COLO668 (cell line): ENCODE measurements at regions not wholly inside any gene's neighbourhood (a gene's known extent, or its start where the extent isn't known, plus 50 kb on each side); places are given as distances from the start of the nearest gene placed in this dataset.

Source experiments
- DNase-seq: peaks from one replicate; lab custom pipeline; 2025; ENCODE audit not compliant: unreplicated experiment; lab: John Stamatoyannopoulos, UW

DNA sequence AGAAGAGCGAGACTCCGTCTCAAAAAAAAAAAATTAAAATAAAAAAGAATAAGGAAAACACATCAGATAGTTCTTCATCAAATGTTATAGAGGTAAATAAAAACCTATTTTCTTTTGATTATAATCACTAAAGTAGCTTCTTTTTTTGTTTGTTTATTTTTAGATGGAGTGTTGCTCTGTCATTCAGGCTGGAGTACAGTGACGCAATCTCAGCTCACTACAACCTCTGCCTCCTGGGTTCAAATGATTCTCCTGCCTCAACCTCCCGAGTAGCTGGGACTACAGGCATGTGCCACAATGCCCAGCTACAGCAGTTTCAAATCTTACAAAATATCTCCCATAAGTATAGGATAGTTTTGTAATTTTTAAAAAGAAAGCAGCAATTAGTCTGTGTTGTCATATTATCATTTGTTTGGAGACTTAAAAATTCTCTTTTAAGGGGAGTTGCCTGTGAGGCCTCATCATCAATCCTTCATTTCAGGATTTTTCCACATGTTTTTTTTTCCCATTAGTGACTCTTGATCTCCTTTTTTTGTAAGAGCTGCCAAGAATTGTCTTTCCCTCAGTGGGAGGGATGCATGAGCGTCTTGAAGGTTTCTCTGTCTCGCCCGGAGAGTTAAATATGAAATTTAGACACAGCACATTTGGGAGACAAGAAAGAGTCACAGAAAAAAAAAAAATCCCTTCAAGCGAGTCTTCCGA lies 275.9 kb downstream of the CDCA7 start:
- DNase-seq: no peak

- no peak for DNase-seq
These were observed 276.4 kb downstream of the CDCA7 start for GRCh38 chr2:173631127-173631460.

DNA sequence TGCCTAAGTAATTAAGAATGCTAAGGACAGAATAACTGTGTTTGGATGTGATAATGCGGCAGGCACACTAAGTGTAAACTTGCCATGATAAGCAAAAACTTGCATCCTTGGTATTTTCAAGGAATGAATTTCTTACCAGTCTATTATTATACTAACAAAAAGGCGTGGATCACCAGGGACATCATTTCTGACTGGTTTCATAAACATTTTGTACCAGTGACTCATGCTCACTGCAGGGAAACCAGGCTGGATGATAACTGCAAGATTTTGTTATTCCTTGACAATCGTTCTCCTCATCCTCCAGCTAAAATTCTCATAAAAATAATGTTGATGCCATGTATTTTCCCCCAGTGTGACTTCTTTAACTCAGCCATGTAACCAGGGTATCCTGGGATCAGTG lies 289.5 kb downstream of the CDCA7 start:
- no peak for DNase-seq

GRCh38 chr2:173647681-173648311 lies 293.1 kb downstream of the CDCA7 start:
- DNase-seq: no peak

DNA sequence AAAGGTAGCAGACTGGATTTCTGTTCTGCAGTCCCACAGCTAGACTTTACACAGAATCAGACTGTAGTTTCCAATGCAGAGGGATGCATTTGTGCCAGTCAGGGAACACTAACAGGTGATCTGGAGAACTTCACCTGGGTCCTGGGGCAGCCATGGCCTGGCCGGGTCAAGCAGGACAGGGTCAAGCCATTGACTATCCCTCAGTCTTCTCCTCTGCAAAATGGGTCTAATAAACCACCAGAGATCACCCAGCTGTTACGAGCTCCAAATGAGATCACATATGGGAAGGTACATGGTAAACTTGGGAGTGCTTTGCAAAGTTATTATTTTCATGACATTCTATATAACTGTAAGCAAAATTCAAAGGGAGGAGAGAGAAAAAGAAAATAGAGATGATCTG lies 294.1 kb downstream of the CDCA7 start:
- no peak for DNase-seq

- no peak for DNase-seq
These were observed 295.0 kb downstream of the CDCA7 start for GRCh38 chr2:173649527-173650219.

GRCh38 chr2:173651891-173652290 lies 297.2 kb downstream of the CDCA7 start:
- no peak for DNase-seq

- DNase-seq: no peak
These were observed 297.6 kb downstream of the CDCA7 start for GRCh38 chr2:173652311-173652710.

DNA sequence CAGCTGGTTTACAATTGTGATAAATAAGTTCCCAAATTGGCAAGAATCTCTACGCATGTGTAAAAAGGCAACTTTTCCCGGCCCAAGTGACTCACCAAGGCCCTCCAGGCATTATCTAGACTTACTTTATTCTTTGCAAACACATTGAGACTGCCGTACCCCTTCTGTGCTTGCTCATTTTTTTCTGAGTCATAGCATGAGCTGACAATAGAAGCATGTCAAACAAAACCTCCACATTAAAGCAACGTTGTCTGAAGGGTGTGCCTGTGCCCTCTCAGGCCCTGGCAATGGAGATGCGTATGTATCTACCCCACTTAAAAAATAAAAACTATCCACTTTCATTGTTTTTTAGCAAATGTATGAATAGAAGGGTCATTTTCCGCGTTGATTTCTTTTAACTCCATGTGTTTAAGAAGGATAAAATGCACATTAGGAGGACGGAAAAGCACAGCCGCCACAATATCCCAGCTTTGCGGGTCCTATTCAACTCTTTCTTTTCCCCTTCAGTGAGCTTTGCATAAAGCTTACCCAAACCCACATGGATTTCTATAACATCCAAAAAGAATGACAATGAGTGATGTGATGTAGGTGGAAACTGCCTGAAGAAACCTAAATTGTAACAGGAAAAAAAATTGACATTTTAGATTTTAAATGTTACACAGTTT lies 298.2 kb downstream of the CDCA7 start:
- peak; percentile 22 for DNase-seq

DNA sequence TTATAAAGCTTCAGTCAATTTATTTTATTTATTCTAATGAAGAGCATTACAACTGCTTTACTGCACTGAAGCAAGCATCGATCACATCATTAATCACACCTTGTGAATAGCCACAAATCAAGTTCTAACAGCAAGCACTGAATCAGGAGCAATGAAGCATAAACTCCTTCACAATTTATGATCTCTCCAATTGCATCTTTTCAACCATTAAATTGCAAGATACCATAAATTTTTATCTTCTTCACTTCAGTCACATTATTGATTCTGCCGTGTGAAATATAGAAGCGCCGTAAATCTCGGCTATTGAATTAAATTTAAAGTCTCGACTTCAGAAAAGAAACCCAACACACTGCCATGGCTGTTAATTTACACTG lies 298.7 kb downstream of the CDCA7 start:
- DNase-seq: no peak

- no peak for DNase-seq
These were observed 299.7 kb downstream of the CDCA7 start for GRCh38 chr2:173654161-173654895.

DNA sequence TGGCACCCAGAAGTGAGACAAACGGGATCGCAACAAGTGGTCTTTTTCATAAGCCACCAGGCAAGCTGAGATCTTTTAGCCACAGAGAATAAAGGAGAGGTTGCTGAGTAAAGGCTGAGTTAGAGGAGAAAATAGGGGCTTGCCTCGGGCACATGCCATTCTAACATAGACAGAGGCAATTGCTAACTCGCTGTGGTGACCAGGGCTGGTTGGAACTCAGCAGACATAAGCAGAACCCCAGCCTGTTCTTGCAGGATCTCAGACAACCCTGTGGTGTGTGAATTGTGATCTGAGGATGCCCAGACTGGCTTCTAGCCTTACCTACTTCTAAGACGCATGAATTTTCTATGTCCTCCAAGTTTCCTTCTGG lies 300.2 kb downstream of the CDCA7 start:
- DNase-seq: no peak

DNA sequence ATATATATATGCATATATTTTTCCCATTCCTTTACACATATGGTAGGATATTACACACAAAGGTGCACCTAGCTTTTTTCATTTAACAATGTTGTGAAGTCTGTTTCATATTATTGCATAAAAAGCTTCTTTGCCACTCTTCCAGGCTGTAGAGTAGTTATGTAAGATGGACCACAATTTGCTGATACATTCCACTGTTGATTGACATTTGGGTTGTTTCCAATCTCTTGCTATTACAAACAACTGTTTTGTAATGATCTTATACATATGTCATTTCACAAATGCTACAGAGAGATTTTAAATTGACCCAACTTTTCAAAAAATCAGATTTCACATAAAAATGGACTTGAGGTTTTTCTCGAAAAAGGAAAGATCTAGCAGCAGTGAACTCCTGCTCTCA lies 301.4 kb downstream of the CDCA7 start:
- DNase-seq: no peak

DNA sequence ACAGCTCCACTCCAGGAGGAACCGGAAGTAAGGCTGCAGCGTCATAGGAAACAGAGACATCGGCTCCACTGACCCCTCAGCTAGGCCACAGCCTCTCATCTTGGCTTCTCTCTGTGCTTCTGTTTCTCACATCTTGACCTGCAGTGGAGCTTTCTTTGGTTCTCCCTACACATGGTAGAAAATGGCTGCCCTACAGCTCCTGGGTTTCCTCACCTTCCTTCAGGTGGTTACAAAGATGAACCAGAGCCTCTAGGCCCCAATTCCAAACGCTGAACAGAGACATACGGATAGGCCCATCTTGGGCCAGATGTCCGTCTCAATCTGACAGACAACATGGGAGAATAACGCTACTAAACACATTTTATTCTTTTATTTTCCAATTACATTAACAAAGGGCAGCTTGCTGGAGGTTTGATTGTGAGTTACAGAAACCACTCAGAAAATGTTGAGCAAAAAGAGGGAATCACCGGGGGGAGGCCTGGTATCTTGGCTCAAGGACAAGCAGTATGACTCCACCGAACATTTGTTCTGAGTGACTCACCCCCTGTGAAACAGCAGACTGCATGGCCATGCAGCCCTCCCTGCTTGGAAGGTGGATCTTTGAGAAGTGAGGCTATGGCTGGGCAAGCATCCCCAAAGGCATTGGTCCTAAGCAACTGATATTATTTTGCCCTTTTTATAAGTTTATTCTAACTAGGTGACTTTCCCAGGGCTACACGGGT lies 303.5 kb downstream of the CDCA7 start:
- DNase-seq: no peak

DNA sequence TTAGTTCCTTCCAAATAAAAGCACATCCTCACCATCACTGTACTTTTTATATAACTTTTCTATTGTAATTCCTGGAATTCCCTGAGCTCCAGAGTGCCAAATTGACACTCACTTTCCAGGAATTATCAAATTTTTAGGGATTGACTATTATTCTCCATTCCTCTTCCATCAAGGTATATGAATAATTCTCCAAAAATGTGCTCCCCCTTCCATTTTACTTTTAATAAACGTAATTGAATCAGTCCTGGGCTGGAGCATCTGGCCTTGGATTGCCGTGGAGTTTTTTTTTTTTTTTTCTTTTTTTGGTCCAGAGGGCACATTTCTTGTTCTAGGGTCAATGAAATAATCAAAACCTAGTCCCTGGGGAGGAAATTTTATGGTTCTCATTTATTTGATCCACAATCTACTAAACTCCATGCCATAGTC lies 304.3 kb downstream of the CDCA7 start:
- DNase-seq: no peak

DNA sequence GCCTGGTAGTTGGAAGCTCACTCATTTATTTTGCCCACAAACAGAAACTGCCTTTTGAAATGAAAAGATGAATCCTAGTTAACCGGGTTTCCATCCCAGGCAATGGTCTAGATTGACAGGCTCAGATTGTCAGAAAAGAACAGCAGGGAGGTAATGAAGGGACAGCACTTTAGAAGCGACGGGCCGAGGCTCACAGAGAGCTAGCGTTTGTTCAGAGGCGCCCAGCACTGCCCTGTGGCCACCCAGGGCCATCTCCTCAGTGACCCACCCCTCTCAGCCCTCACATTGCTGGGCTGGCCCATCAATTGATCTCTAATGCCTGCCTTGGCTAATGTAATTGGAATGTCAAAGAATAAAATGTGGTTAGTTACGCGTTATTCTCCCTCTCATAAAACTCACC lies 304.8 kb downstream of the CDCA7 start:
- no peak for DNase-seq

DNA sequence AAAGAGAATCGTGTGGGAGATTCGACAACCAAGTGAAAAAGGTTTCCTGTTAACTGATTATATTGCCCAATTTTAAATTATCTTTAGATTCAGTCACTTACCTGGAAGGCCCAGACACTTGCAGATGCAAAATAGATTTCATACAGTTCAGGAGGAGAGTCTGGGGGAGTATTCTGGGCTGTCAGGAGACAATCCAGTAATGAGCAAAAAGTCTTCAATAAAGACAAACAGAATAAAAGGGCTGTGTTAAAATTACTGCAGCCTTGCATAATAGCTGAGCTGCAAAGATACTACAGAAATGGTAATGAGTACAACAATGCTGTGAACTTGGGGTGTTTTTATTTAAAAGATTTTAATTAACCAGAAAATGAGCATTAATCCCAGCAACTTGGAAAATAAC lies 303.6 kb downstream of the SP3 start:
- no peak for DNase-seq

GRCh38 chr2:173663353-173663752 lies 301.8 kb downstream of the SP3 start:
- no peak for DNase-seq

- DNase-seq: no peak
These were observed 301.2 kb downstream of the SP3 start for GRCh38 chr2:173663835-173664512.

- DNase-seq: no peak
These were observed 300.7 kb downstream of the SP3 start for GRCh38 chr2:173664513-173664910.
